ENCODE measurements at regions not wholly inside any gene's neighbourhood (a gene's known extent, or its start where the extent isn't known, plus 50 kb on each side); places are given as distances from the start of the nearest gene placed in this dataset.
A peak's percentile ranks its signal among the peaks of the same experiment; 100 is the strongest.

DNA sequence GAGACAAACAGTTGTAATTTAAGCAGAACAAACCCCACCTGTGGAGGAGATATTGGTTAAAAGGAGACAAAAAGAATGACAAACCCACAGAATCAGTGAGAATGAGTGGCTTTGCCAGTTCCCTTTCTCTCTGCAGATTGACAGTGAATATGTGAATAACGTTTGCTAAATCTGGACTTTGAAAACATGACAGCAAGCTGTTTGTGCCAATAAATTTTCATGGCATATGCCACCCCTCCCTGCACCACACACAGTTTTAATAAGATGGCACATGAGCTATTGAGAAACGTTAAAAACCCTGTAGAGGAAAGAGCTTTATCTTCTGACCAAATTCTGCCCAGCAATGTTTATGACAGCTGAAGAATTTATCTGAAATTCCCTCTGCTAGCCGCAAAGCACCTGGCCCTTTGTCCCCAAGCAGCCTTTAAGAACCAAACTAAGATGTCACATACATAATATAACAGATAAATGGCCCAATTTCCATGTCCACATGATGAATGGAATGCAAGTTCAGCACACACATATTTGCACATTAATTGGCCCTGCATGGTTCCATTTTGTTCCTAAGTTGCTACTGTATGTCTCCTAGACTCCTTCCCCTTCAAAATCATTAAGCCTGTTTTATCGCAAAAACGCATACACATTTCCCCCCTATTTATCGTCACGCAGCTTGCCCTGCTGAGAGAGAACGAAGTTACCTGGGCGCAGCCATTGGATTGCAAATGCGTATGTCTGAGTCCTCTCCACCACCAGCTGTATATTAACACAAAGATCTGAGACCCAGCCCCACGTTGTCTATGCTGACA is 773.5 kb upstream of the EEF2KMT start:
- DNase-seq = no peak

DNA sequence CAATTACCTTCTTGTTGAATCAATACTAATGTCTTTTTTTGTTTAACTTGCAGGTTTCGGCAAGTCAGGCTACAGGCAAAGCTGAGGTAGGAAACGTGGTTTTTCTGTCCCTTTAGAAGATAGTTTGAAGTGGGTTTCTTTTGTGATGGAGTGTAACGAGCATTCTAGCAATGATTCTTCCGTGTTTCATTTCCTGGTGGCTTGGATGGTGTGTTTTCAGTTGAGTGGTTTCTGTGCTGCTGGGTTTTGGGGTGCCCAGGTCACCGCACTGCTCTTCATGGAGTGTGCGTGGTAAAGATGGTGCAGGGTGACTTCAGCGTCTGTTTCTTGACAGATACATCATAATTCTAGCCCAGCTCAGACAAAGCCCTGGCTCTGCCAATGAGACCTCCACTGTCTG is 769.7 kb upstream of the EEF2KMT start:
- DNase-seq = no peak

DNA sequence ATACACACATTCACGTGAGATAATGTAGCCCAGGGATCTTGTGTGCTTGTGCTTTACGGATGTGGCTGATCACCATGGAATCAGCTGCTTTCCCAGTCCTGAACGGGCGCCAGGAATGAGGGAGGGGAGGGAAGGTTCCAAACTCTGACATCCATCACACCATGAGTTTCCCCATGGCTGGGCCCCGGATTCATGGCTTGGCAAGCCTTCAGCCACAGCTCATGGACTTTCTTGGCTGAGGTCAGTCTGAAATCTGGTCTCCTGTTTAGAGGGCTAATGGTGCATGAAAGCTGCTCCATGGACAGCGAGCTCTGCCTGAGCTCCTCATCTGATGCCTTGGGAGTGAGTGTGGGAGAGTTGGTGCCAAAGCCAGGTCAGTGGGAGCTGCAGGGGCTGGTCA is 767.6 kb upstream of the EEF2KMT start:
- no peak for DNase-seq

DNA sequence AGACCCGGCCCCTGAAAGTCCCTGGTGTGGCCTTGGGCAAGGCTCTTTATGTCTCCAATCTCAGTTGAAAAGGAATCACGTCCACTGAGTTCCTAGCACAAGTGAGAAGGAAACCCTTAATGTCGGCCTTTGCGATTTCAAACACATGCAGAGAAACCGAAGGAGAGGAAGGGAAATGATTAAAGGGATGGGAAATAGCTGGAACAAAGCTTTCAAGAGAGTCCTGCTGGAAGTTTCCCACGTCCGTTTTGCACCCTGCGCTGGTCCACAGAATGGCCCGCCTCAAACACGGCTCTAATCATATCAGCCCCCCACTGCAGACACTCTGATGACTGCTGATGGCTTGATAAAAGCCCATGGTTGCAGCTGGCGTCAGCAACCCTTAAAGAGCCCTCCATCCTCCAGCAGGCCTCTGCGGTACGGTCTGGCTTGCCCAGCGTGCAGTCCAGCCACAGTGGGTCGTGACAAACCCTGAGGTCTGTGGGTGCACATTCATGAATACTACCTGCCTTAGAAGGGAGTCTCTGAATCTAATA is 765.5 kb upstream of the EEF2KMT start:
- no peak for DNase-seq

DNA sequence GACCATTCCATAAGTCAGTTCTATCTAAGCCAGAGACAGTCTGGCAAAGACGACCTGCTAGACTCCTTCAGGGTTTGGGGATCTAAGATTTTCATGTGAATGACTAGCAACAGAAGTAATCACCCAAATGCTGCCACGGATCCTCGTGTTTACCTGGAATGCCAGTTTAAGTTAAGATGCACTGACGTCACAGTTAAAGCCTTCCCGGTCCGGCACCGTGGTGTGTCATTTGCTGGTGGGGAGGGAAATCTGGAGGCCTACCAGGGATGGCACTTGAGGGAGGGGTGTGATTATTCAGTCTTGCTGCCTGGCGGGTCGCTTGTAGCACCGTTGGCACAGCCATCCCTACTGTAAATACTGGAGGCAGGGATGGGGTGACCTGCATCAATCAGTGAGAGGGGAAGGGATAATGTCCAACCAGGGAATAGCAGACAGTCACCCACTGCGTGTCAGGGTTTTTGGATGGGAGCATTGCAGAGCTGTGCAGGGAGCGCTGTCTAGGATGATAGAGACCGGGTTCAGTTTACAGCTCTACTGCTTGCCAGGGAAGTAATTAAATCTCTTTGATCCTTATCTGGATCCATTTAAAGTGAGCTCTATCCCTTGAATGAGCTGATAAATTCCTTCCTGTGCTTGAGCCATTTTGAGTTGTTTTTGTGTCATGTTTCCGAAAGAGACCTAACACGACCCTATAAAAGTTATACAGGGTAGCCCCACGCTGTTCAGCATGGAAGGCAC is 764.7 kb upstream of the EEF2KMT start:
- no peak for DNase-seq

DNA sequence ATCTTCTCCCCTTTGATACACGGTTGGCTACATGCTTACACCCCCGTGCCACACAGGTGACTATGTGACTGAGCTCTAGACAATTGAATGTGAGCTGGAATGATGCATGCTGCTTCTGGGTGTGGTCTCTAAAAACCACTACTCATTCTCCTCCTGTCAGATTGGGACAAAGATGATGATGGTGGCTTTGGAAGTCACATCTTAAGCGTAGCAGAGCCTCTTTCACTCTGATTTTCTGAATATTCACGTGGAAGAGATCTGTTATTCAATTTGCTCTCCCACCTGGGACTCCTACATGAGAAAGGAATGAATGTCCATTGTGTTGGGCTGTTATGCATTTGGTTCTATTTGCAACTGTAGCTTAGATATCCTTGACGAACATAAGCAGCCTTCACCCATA is 763.6 kb upstream of the EEF2KMT start:
- no peak for DNase-seq

DNA sequence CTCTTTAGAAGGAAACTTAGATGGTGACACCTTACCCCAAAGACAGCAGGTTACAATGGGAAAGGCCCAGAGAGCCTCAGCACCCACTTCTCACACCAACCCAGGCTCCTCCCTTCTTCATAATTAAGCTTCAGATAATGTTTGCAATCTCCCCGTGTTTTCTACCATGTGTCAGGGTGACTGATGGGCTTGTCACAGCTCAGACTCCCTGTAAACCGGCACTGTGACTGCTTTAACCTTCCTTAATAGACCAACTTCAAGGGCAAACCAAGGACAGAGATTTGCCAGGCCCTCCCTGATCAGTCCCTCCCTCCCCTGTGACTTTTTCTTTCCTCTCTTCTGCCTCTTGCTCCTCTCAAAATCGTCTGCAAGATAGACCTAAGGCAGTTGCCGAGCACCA is 760.6 kb upstream of the EEF2KMT start:
- no peak for DNase-seq

DNA sequence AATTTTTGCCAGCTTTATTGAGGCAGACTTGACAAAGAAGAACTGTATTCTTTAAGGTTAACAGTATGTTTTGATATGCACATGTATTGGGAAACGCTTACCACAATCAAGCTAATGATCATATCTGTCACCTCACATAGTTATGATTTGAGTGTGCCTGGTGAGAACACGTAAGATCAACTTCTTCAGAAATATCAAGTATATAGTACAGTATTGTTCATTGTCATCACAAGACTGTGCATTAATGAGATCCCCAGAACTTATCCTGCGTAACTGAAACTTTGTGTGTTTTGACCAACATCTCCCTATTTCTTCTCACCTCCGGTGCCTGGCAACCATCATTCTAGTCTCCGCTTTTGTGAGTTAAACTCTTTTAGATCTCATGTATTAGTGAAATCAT is 756.4 kb upstream of the EEF2KMT start:
- DNase-seq = no peak

DNA sequence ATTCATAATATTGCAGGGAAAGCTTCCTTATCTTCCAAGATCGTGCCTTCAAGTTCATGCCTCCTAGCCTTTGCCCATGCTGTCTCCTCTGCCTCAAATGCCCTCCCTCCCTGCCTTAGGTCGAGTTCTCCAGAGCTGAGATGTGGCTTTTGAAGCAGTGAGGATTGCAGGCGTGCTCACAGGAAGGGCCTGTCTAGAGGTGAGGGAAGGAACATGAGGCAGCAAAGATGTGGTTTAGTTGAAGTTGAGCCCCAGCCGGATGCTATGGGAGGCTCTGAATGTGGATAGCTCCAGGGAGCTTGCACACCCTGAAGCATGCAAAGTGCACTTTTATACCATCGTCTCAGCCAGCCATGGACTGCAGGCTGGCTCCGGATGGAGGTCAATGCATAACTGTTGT is 754.6 kb upstream of the EEF2KMT start:
- DNase-seq = no peak

DNA sequence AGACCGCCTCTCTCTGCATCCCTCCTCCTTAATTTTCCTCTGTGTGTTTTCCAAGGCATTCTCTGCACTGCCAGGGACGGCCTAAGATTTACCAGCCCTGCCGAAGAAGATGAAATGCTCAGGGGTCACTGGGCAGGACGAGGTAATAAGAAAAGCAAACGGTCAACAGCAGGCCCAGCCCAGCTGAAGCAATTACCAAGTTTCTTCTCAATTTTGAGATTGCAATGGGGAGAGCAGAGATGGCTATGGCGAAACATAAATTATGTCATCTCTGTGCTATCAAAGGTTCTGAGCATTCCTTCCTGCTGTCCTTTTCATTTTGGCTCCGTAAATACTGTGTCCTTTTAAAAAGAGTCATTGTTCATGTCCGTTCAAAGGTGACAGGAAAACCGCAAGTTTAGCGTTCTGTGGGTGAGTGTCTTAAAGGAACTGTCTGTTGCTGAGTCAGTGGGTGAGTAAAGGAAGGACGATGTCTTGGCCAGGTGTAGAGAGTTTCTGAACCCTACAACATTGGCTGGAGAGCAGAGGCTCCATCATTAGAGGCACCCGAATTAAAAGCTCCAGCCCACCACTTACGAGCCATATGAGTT is 753.9 kb upstream of the EEF2KMT start:
- no peak for DNase-seq

DNA sequence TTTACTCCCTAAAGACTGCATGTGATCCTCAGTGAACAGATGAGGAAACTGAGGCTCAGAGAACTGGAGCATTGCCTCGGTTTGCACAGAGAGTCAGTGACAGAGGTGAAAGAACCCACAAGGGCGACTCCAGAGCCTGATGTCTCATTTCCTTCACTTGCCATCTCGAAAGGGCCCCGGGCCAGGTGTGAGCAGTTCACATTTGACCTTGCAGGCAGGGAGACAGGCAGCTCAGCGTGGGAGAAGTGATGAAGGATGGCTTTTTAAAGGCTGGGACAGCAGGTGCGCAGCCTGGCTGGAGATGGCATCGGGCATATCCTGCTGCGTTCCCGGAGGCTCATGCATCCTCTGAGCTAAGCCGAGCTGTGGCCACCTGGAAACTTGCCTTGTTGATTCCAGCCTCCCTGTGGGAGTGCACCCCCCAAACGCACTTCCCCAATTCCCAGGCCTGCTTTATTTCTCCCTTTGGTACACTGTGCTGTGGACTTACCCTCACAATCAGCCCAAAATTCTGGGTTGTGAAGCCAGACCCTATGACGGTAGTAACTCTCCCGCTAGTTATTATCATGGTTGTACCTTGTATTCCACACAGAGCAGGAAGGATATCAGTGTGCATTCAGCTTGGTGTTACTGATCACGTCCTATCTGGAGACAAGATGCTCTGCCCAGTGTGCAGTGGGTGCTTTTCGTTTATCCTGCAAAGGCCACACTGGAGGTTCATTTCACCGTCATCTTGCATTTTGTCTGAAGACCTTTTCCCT is 753.2 kb upstream of the EEF2KMT start:
- peak; percentile 18 for DNase-seq

DNA sequence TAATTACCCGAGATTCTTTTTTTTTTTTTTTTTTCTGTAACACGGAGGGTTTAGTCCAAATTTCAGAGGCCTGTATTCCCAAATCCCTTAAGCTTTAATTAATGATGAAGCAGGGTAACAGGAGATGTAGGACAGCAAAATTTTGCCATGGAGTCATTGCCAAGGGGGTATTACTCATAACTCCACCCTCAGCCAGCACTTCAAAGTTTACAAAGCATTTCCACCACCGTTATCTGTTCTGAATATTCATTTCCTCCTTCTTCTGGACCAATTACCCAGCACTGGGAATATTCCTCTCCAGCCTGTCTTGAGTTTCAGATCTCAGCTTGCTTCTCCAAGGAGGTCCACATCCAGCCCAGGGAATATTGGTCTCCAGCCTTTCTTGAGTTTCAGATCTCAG is 747.5 kb upstream of the EEF2KMT start:
- no peak for DNase-seq

DNA sequence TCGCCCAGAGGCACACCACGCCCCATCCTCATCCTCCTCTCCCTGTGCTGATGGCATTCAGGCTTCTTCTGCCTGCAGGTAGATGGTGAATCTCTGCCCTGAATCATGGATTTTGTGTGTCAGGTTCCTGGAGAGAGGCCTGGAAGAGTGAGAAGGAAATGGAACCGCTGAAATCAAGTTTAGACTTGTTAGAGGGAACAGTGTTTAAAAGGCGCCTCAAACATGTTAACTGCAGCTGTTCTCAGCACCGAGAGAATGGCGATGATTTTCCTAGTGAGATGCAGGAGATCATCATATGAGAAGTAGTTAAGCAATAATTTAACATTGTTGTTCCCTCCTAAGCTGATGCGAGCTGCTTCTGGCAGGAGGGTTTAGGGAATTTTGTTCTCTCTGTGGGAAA is 744.4 kb upstream of the EEF2KMT start:
- DNase-seq = no peak

DNA sequence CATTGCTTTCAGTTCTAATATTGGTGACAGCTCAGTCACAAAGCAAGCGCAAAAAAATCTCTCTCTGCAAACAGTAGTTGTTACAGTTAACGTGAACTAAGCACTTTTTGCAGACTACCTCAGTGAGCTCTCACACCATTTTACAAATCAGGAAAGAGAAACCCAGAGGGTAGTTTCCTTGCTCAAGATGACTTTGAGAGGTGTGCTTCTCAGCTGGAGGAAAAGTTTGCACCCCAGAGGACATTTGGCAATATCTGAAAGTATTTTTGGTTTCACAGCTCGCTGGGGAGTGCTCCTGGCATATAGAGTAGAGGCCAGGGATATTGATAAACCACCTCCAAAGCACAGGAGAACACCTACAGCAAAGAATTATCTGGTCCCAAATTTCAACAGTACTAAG is 741.1 kb upstream of the EEF2KMT start:
- no peak for DNase-seq

DNA sequence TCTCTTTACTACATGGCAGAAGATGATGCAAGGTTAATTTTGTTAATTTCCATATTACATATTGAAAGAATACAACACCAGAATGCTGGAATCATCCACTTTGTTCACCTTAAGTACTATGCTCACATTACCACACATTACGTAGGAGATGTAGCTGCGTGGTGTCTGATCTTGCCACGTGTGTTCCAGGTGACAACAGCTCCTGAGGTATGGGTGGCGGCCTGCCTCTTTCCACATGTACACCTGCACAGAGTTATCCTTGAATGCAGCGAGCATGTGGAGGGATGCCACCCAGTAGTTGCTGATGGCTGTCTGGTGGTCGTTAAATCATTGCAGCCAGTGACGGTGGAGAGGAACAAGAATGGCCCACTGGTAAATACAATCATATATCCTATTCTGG is 740.5 kb upstream of the EEF2KMT start:
- DNase-seq = no peak

DNA sequence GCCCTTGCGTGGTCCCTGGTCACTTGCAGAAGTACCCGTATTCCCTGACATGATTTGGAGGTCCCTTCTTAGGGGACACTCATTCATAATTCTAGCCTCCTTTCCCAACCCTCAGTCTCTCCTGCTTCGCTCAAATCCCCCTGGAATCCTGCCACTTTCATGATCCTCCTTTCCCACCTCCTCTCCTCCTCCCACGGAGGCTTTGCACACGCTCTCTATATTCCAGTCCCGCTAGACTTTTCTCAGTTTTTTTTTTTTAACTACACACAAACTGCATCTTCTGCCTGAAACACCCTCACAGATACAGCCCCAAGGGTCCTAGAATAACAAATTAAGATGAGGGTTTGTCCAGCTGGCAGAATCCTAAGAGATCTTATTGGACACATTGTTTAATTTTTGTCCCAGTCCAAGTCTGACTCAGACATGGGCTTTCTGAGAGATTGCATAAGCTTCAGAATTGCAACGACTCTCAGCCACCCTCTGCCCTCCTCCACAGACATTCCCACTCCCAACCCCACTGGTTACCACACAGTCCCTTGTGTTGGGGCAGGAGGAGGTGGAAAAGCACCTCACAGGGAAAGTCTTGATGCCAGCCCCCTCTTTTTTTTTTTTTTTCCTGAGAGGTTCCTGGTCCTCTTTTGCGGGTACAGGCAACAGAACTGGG is 739.5 kb upstream of the EEF2KMT start:
- DNase-seq = no peak

DNA sequence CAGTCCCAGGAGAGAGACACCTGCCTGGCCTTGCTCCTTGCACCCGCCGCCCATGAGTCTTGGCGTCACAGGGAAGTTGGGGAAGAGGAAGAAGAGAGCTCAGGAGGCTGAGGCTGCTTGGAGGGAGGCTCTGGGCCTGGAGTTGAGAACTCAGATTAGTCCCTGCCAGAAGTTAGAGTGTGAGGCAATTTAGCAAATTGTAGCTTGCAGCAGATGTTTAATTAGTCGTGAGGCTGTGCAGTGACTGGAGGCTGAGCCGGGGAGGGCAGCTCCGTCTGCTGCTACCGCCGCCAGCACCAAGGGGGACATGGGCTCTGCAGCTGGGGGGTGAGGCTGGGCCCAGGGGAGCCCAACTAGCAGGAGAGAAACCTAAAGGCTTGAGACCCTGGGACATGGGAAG is 738.3 kb upstream of the EEF2KMT start:
- DNase-seq = no peak

DNA sequence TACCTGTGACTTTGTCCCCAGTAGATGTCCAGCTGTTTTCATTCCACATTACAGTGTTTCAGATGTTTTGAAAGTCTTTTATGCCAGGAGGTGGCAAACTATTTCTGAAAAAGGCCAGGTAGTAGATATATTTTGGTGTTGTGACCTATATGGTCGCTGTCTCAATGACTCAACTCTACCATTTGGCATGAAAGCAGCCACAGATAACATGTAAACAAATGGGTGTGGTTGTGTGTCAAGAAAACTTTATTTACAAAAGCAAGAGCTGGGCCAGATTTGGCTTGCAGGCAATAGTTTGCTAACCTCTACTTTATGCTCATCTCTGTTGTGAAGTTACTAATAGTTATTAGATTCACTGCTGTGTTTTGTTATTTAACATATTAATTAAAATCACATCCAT is 728.7 kb upstream of the EEF2KMT start:
- no peak for DNase-seq

DNA sequence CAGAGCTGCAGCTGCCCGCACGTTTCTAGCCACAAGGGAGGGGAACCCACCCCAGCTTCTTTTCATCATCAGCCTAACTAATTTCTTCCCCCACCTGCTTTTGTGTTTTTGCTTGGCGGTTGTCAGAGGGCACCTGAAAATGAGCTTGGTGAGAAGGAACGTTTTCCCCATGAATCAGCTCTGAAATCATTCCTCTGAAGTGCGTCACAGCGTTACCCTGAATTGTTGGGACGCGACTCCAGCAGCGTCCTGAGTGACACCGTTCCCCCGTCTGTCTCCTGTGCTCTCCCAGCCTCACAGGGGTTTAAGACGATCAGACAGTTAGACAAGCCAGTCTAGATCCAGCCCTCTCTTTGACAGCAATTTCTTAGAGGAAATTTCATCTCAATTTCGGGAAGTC is 722.9 kb upstream of the EEF2KMT start:
- no peak for DNase-seq

DNA sequence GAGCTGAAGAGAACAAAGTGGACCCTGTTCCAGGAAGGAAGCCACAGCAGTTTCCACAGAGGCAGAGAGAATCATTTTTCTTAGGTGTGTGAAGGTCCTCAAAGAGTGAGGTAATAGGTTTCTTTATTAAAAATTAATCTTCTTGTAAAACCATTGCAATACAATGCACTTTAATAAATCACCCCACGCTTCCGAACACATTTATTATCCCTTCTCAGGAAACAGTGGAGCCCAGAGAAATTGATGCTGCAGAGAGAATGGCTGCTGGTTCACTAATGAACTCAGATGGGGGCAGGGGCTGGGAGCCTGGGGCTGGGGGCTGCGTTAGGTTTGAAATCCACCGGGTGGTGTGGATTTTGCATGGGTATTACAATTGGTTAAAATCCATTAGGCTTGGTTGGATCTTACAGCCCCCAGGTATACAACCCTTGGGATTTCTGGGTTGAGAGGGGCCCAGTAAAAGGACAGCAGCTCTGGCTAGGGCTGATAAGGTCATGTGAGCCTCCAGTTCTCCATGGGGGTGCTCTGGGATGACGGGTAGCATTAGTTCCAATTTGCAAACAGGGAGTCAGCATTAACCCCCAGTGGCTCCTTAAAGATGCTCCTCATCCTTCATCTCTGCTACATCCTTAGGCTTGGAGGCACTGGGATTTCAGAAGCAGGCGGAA is 718.1 kb upstream of the EEF2KMT start:
- DNase-seq = no peak

DNA sequence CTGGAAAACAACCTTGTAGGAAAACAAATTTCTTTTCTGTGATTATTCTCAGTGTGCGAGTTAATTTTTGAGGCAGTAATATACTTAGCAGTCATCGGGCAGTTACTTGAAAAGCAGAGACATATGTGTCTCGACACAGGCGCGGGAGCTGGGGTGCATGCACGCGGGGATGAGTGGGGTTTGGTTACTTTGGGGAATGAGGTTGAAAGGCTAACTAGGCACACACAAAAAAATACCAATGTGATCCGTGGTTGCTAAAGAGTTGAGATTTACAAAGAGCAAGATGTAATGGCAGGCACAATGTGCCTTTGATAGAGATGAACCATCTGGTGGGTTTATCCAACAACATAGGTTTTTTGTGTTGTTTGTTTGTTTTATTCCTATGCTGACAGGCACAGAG is 703.8 kb upstream of the EEF2KMT start:
- DNase-seq = no peak

DNA sequence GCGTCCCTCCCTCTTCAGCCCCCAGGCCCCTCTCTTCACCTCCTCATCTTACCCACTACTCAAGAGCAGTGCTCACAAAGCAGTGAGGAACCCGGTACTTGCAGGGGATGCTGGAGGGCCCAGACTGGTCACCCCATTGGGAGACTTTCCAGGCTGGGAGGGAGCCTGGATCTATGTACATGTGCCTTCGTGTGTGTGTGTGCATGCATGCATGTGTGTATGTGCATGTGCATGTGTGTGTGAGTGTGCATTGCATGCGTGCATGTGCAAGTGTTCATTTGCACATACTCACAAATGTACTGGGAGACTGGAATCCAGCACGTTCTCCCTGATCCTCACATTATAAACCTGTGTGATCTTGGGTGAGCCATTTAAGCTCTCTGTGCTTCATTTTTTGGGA is 696.0 kb upstream of the EEF2KMT start:
- DNase-seq = no peak
